Thoracic aorta (tissue), 2 donors: ENCODE measurements at regions not wholly inside any gene's neighbourhood (a gene's known extent, or its start where the extent isn't known, plus 50 kb on each side); places are given as distances from the start of the nearest gene placed in this dataset.

ENCODE experiments used
- ATAC-seq: fragments of 150-250 bp; one replicate; pipeline ENCODE4 v1.8.0; 2017; ENCODE audit warnings: low read depth; ENCODE audit not compliant: insufficient number of reproducible peaks, low FRiP score
- DNase-seq: peaks from one replicate; pipeline ENCODE4 v3.0.0-alpha.2; 2020; ENCODE audit warnings: low spot score
- H3K27ac ChIP-seq, 2 donors: fragments of 200-600 bp; sonication (generic); 1 replicate in 1 of 2; 2 replicates in 1 of 2; pipeline ENCODE4 v1.5.1; 2016; ENCODE audit warnings: mild to moderate bottlenecking in 2 of 2, moderate library complexity in 2 of 2
- H3K27me3 ChIP-seq: fragments of 200-600 bp; sonication (generic); replicated peaks from 2 replicates; pipeline ENCODE4 v1.6.0; 2016; ENCODE audit warnings: mild to moderate bottlenecking; ENCODE audit not compliant: insufficient read depth
- H3K36me3 ChIP-seq: fragments of 200-600 bp; sonication (generic); one replicate; pipeline ENCODE4 v1.5.1; 2016
- H3K4me1 ChIP-seq, 2 donors: fragments of 200-600 bp; sonication (generic); 1 replicate in 1 of 2; 2 replicates in 1 of 2; pipeline versions ENCODE4 v1.5.1 to v1.6.0; 2016; ENCODE audit warnings: low read depth in 2 of 2, mild to moderate bottlenecking in 1 of 2; ENCODE audit not compliant: control insufficient read depth in 1 of 2
- H3K4me3 ChIP-seq: fragments of 200-600 bp; sonication (generic); 2 replicates; pipeline ENCODE4 v1.5.1; 2016; ENCODE audit warnings: mild to moderate bottlenecking
- H3K9me3 ChIP-seq: fragments of 200-600 bp; sonication (generic); 2 replicates; pipeline ENCODE4 v1.5.1; 2016
- TF ChIP-seq, protein P1 (sequence below): fragments of 200-600 bp; sonication (generic); IDR thresholded peaks from one replicate; pipeline ENCODE4 v1.5.1; 2019; ENCODE audit warnings: antibody characterized with exemption

- no peak overlapping the region for H3K27ac ChIP-seq
- DNase-seq: no peak
- H3K36me3 ChIP-seq: no peaks in the 10 kb centered on the region
- H3K4me3 ChIP-seq: no peak overlapping the region
- no peaks in the 10 kb centered on the region for H3K27me3 ChIP-seq
- no peaks in the 10 kb centered on the region for H3K9me3 ChIP-seq
- H3K4me1 ChIP-seq: peaks cover 0 to 9% of the 10 kb centered on the region in 2 donors
- TF ChIP-seq, protein P1, sequence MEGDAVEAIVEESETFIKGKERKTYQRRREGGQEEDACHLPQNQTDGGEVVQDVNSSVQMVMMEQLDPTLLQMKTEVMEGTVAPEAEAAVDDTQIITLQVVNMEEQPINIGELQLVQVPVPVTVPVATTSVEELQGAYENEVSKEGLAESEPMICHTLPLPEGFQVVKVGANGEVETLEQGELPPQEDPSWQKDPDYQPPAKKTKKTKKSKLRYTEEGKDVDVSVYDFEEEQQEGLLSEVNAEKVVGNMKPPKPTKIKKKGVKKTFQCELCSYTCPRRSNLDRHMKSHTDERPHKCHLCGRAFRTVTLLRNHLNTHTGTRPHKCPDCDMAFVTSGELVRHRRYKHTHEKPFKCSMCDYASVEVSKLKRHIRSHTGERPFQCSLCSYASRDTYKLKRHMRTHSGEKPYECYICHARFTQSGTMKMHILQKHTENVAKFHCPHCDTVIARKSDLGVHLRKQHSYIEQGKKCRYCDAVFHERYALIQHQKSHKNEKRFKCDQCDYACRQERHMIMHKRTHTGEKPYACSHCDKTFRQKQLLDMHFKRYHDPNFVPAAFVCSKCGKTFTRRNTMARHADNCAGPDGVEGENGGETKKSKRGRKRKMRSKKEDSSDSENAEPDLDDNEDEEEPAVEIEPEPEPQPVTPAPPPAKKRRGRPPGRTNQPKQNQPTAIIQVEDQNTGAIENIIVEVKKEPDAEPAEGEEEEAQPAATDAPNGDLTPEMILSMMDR: no peak
- no peak for ATAC-seq
These were observed 113.3 kb downstream of the EFNB1 start for GRCh38 chrX:68942104-68942503.

GRCh38 chrX:68941385-68941952 is 112.6 kb downstream of the EFNB1 start:
- Histone ChIP-seq H3K4me3 (no peak overlapping the region), H3K9me3 (no peaks in the 10 kb centered on the region), H3K4me1 (peaks cover 0 to 9% of the 10 kb centered on the region in 2 donors), H3K27me3 (no peaks in the 10 kb centered on the region), H3K36me3 (no peaks in the 10 kb centered on the region), H3K27ac (no peak overlapping the region)
- ATAC-seq (no peak), DNase-seq (no peak)
- TF ChIP-seq, protein P1: no peak

GRCh38 chrX:68940601-68941000 is 111.8 kb downstream of the EFNB1 start:
- Histone ChIP-seq H3K4me3 (no peak overlapping the region), H3K9me3 (no peaks in the 10 kb centered on the region), H3K36me3 (no peaks in the 10 kb centered on the region), H3K4me1 (peaks cover 0 to 9% of the 10 kb centered on the region in 2 donors), H3K27me3 (no peaks in the 10 kb centered on the region), H3K27ac (no peak overlapping the region)
- DNase-seq: no peak
- TF ChIP-seq, protein P1: no peak
- ATAC-seq: no peak

- no peak for DNase-seq
These were observed 111.0 kb downstream of the EFNB1 start for GRCh38 chrX:68939868-68940267.

GRCh38 chrX:68938244-68939004 is 109.6 kb downstream of the EFNB1 start:
- Histone ChIP-seq H3K27me3 (no peaks in the 10 kb centered on the region), H3K27ac (no peak overlapping the region), H3K4me3 (no peak overlapping the region), H3K9me3 (no peaks in the 10 kb centered on the region), H3K36me3 (no peaks in the 10 kb centered on the region), H3K4me1 (peaks cover 0 to 16% of the 10 kb centered on the region in 2 donors)
- DNase-seq: no peak
- TF ChIP-seq, protein P1: no peak
- ATAC-seq: no peak

More at GRCh38 chrX:68939868-68940267, 111.0 kb downstream of the EFNB1 start:
- peaks cover 0 to 10% of the 10 kb centered on the region in 2 donors for H3K4me1 ChIP-seq
- H3K27me3 ChIP-seq: no peaks in the 10 kb centered on the region
- ATAC-seq: no peak
- H3K4me3 ChIP-seq: no peak overlapping the region
- H3K36me3 ChIP-seq: no peaks in the 10 kb centered on the region
- H3K27ac ChIP-seq: no peak overlapping the region
- TF ChIP-seq, protein P1: no peak
- H3K9me3 ChIP-seq: no peaks in the 10 kb centered on the region
